ENCODE measurements at regions not wholly inside any gene's neighbourhood (a gene's known extent, or its start where the extent isn't known, plus 50 kb on each side); places are given as distances from the start of the nearest gene placed in this dataset.

DNA sequence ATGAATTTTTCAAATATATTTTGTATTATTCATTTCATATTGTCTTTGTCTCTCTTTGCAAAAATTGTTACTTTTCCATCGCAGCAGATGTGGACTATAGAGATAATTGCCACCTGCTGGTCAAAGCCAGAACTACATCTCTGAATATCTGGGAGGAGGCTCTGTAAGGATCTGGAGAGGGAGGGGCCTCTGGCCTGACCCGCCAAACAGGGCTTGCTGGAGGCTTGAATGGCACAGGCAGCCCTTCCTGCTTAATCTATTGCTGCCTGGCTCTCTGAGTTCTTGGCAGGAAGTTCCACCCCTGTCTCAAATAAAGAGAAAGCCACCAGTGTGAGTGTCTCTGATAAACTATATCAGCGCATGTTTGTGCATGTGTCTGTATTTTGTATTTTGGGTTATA is 132.4 kb downstream of the ZMAT1 start:
- peak; percentile 58 for TF ChIP-seq CTCF (IDR thresholded peaks at IDR 0.05; ENCODE audit: low read depth, low read length)
- no peak for TF ChIP-seq EZH2phosphoT487 (IDR thresholded peaks at IDR 0.05; ENCODE audit: low read depth)
